Nephron (organoid): ENCODE measurements at regions not wholly inside any gene's neighbourhood (a gene's known extent, or its start where the extent isn't known, plus 50 kb on each side); places are given as distances from the start of the nearest gene placed in this dataset.
"Not testable (repeated sequence)": the region's sequence is repeated elsewhere in the genome, so short reads cannot be mapped to it uniquely, and the experiment has no call there.

Experiments used
- H3K27ac Mint-ChIP-seq, 3 experiments: 2 replicates each; pipeline ENCODE4 v1.8.0; 2020; ENCODE audit warnings: mixed read lengths in 3 of 3, mild to moderate bottlenecking in 2 of 3, moderate library complexity in 1 of 3
- H3K27me3 Mint-ChIP-seq: 2 replicates; pipeline ENCODE4 v1.8.0; 2021; ENCODE audit warnings: low read depth, mild to moderate bottlenecking, moderate library complexity, mixed read lengths
- H3K36me3 Mint-ChIP-seq: 2 replicates; pipeline ENCODE4 v1.8.0; 2020; ENCODE audit warnings: low read depth, mixed read lengths
- H3K4me1 Mint-ChIP-seq: 2 replicates; pipeline ENCODE4 v1.8.0; 2020; ENCODE audit warnings: mixed read lengths
- H3K4me3 Mint-ChIP-seq, 3 experiments: 2 replicates each; pipeline ENCODE4 v1.8.0; 2020; ENCODE audit warnings: mild to moderate bottlenecking in 3 of 3, mixed read lengths in 3 of 3, moderate library complexity in 2 of 3
- H3K9me3 Mint-ChIP-seq: 2 replicates; pipeline ENCODE4 v1.8.0; 2020; ENCODE audit warnings: mixed read lengths
- TF ChIP-seq, protein P1 (sequence below), 3 experiments: fragments of 200-600 bp; sonication (generic); IDR thresholded peaks; one replicate each; pipeline ENCODE4 v1.5.0; 2021; ENCODE audit warnings: antibody characterized with exemption in 3 of 3; ENCODE audit not compliant: unreplicated experiment in 3 of 3

DNA sequence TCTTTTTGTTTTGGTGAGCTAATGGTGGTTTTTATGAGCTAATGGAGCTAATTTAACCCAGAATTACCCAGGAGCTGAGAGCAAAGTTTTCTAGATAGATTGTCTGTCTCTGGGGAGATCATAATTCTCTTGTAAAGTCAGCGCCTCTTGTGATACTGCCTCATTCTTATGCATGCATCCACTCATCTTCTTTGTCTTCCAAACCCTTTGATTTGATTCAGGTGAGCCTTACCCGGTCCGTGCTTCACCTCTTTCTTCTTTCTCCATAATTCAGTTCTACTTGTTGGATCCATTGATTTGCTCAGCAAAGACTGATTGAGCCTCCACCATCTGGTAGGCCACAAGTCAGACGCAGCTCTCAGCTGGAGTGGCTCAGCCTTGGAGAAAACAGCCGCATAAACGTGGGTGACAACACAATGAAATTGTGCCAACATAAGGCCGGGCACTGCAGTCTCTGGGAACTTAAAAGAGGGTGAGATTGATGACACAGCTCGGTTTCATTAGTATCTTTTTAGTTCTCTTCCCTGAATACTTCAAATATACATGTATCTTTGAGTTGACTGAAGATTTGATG lies 158.5 kb upstream of the SH3BP4 start:
- Mint-ChIP-seq H3K27me3 (peaks cover 28% of the 10 kb centered on the region), H3K9me3 (no peaks in the 10 kb centered on the region), H3K36me3 (no peaks in the 10 kb centered on the region), H3K4me1 (peaks cover 62% of the 10 kb centered on the region), H3K27ac (peak overlapping the region in 1 of 3 experiments; percentile 33), H3K4me3 (no peak overlapping the region)
- TF ChIP-seq, protein P1, sequence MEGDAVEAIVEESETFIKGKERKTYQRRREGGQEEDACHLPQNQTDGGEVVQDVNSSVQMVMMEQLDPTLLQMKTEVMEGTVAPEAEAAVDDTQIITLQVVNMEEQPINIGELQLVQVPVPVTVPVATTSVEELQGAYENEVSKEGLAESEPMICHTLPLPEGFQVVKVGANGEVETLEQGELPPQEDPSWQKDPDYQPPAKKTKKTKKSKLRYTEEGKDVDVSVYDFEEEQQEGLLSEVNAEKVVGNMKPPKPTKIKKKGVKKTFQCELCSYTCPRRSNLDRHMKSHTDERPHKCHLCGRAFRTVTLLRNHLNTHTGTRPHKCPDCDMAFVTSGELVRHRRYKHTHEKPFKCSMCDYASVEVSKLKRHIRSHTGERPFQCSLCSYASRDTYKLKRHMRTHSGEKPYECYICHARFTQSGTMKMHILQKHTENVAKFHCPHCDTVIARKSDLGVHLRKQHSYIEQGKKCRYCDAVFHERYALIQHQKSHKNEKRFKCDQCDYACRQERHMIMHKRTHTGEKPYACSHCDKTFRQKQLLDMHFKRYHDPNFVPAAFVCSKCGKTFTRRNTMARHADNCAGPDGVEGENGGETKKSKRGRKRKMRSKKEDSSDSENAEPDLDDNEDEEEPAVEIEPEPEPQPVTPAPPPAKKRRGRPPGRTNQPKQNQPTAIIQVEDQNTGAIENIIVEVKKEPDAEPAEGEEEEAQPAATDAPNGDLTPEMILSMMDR (IDR thresholded peaks at IDR 0.05; ENCODE audit: unreplicated experiment in 3 of 3): no peak

DNA sequence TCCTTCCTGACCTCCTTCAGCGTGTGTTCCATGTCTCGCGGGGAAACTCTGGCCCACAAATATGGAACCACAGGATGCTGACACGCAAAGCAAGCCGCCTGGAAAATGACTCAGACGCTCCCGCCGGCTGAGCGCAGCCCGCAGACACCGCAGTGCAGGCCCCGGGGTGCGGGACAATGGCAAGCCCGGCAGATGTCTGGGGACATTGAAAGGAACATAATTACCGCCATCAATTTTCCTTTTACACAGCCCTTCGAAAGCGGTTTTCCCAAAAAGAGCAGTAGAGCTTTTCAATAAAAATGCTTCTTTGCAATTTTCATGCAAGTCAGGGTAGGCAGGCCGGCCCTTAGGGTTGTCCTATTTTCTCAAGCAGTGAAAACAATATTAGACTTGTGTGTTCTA lies 159.2 kb upstream of the SH3BP4 start:
- TF ChIP-seq, protein P1 (IDR thresholded peaks at IDR 0.05; ENCODE audit: unreplicated experiment in 3 of 3): no peak
- no peaks in the 10 kb centered on the region for H3K36me3 Mint-ChIP-seq
- H3K9me3 Mint-ChIP-seq: no peaks in the 10 kb centered on the region
- H3K27ac Mint-ChIP-seq: peak overlapping the region in 1 of 3 experiments; percentile 33
- peaks cover 24% of the 10 kb centered on the region for H3K27me3 Mint-ChIP-seq
- H3K4me1 Mint-ChIP-seq: peaks cover 56% of the 10 kb centered on the region
- no peak overlapping the region for H3K4me3 Mint-ChIP-seq

DNA sequence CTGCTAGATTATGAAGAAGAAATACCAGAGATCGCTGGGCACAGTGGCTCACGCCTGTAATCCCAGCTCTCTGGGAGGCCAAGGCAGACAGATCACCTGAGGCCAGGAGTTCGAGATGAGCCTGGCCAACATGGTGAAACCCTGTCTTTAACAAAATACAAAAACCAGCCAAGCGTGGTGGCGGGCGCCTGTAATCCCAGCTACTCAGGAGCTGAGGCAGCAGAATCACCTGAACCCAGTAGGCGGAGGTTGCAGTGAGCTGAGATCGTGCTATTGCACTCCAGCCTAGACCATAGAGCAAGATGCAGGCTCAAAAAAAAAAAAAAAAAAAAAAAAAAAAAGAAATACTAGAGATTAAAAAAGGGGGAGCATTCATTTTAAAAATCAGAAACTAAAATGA lies 159.7 kb upstream of the SH3BP4 start:
- Mint-ChIP-seq H3K27ac (peak overlapping the region in 1 of 3 experiments; percentile 33), H3K27me3 (peaks cover 19% of the 10 kb centered on the region), H3K4me1 (peaks cover 51% of the 10 kb centered on the region)
- not testable (repeated sequence) for H3K36me3 Mint-ChIP-seq, H3K9me3 Mint-ChIP-seq, H3K4me3 Mint-ChIP-seq

DNA sequence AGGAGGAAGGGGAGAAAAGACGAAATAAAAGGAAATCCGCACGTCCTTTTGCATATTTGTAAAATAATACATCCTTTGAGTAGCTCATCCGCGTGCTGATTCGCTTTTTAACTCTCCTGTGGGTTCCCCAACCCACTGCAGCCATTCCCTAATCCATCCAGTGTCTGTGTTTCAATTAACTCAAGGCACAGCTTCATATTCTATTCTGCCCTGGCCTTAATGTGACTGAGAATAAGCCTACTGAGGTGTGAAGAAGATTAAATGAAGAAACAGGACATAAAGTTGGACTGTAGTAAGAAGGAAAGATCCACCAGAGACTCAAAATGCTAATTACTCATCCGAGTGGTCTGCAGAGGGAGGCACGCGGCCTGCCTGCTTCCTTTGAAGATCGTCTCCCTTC lies 161.4 kb upstream of the SH3BP4 start:
- Mint-ChIP-seq H3K4me3 (no peak overlapping the region), H3K9me3 (peaks cover 6% of the 10 kb centered on the region), H3K27ac (peak overlapping the region in 2 of 3 experiments; percentile 11 to 14), H3K4me1 (peaks cover 37% of the 10 kb centered on the region), H3K36me3 (no peaks in the 10 kb centered on the region), H3K27me3 (peaks cover 18% of the 10 kb centered on the region)
- TF ChIP-seq, protein P1 (IDR thresholded peaks at IDR 0.05; ENCODE audit: unreplicated experiment in 3 of 3): no peak

DNA sequence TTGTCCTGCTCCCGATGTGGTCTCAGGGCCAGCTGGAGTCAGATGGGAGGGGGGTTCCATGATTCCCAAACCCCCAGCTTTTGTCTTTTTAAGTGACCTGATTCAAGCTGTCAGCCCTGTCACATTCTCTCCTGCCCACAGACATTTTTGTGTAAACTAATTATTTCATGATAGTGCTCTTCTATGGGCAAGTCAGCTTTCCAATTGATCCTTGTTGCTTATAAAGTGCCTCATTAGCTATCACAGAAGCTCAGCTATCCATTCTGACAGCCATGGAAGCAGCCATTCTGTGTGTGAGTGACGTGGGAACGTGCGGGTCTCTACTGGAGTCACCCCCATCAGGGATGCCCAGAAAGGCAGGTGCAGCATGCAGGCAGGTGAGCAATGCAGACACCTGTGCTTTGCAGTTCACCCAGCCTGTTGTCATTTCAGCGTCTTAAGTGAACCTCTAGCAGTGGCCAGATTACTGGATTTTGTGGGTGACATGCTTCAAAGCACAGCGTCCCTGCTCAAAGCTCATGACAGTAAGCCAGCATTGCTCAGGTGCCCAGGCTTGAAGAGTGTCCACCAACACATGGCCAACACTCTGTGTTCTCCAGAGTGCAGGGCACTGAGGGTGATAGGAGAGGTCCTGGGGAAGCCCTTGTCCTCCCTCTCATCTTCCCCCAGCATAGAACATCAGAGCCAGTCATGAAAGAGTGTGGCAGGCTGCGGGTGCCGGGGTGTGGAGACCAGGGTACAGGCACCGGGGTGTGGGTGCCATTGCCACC lies 162.1 kb upstream of the SH3BP4 start:
- Mint-ChIP-seq H3K27me3 (peaks cover 18% of the 10 kb centered on the region), H3K9me3 (peaks cover 6% of the 10 kb centered on the region), H3K4me1 (peaks cover 31% of the 10 kb centered on the region), H3K36me3 (no peaks in the 10 kb centered on the region), H3K27ac (peak overlapping the region in 2 of 3 experiments; percentile 11 to 14), H3K4me3 (no peak overlapping the region)
- TF ChIP-seq, protein P1 (IDR thresholded peaks at IDR 0.05; ENCODE audit: unreplicated experiment in 3 of 3): no peak

DNA sequence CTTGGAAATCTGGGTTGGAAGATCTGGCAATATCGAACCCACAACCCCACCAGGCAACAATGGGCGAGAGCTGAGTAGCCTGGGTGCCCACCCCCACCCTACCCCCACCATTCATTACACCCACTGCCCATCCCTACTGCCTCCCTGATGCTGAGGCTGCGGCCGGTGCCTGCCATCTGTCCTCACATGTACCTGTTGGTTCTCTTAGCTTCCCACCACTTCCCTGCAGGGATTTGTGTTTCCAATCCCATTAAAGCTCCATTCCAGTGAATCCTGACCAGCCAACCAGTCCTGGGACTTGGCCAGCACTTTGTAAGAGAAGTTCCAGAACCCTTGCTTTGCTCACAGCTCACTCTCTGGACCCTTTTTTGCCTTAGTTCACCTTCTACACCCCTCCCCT lies 163.0 kb upstream of the SH3BP4 start:
- Mint-ChIP-seq H3K4me3 (no peak overlapping the region), H3K36me3 (peaks cover 6% of the 10 kb centered on the region), H3K9me3 (peaks cover 11% of the 10 kb centered on the region), H3K4me1 (peaks cover 31% of the 10 kb centered on the region), H3K27ac (no peak overlapping the region), H3K27me3 (peaks cover 21% of the 10 kb centered on the region)
- TF ChIP-seq, protein P1 (IDR thresholded peaks at IDR 0.05; ENCODE audit: unreplicated experiment in 3 of 3): no peak
